ENCODE measurements at regions not wholly inside any gene's neighbourhood (a gene's known extent, or its start where the extent isn't known, plus 50 kb on each side); places are given as distances from the start of the nearest gene placed in this dataset.
"Not testable (repeated sequence)": the region's sequence is repeated elsewhere in the genome, so short reads cannot be mapped to it uniquely, and the experiment has no call there.

GRCh38 chr17:77086433-77087010, 54.2 kb upstream of the SEC14L1 start:
- DNase-seq (ENCODE audit: low read depth): peak; percentile 74

GRCh38 chr17:77087650-77088454, 52.9 kb upstream of the SEC14L1 start:
- DNase-seq (ENCODE audit: low read depth): no peak

- peak; percentile 73 for DNase-seq (ENCODE audit: low read depth)
Observed at GRCh38 chr17:77088455-77089123, 52.2 kb upstream of the SEC14L1 start.

GRCh38 chr17:77089124-77089490, 51.7 kb upstream of the SEC14L1 start:
- no peak for DNase-seq (ENCODE audit: low read depth)

GRCh38 chr17:77089949-77090348, 50.8 kb upstream of the SEC14L1 start:
- DNase-seq (ENCODE audit: low read depth): not testable (repeated sequence)

GRCh38 chr17:77090476-77090875, 50.3 kb upstream of the SEC14L1 start:
- no peak for DNase-seq (ENCODE audit: low read depth)
